HepG2 (cell line): ENCODE measurements at regions not wholly inside any gene's neighbourhood (a gene's known extent, or its start where the extent isn't known, plus 50 kb on each side); places are given as distances from the start of the nearest gene placed in this dataset.

ENCODE experiments used
- ATAC-seq: fragments of 200-7000 bp; cut with Tn5 transposase; 3 replicates; pipeline ENCODE4 v1.9.1; 2020; ENCODE audit warnings: mild to moderate bottlenecking, moderate library complexity
- BruUV-seq: library from RNA; stranded (reverse); fragments of 400-500 nt; replicated peaks from 2 replicates; lab custom pipeline; 2021; lab: Mats Ljungman, UMichigan
- CTCF ChIA-PET: fragments of 300-600 bp; formaldehyde crosslinking; extraction: SDS; loops from one replicate; lab custom pipeline; 2021; ENCODE audit warnings: low total read pairs, inconsistent platforms, low intra/inter-chr PET ratio; lab: Yijun Ruan, JAX
- POLR2A ChIA-PET: fragments of 350-600 bp; sonication (Branson Sonifier 250); formaldehyde crosslinking; loops from one replicate; lab custom pipeline; 2020; ENCODE audit warnings: antibody characterized with exemption, inconsistent platforms; lab: Yijun Ruan, JAX
- DNase-seq: peaks from one replicate; pipeline ENCODE4 v3.0.0-alpha.2; 2015; ENCODE audit warnings: low spot score
- FAIRE-seq: peaks from 3 replicates; lab custom pipeline; 2011; peaks lifted over from hg19 to GRCh38; lab: Jason Lieb, UNC
- H2AFZ ChIP-seq: one replicate; pipeline ENCODE4 v1.6.1; 2011; ENCODE audit warnings: low read length, inconsistent platforms
- H3K27ac ChIP-seq: fragments of 300-600 bp; 3 replicates; pipeline ENCODE4 v1.8.0; 2011; ENCODE audit warnings: mixed run types, mild to moderate bottlenecking, mixed read lengths, low read length, inconsistent platforms; ENCODE audit not compliant: insufficient read depth; ENCODE audit errors: extremely low read length
- H3K27me3 ChIP-seq, 2 experiments: fragments of 200-600 bp in 1 of 2; 2 replicates in 1 of 2; 3 replicates in 1 of 2; pipeline versions ENCODE4 v1.6.0 to v1.8.0; 2011; ENCODE audit warnings: low read length in 2 of 2, mild to moderate bottlenecking in 2 of 2, moderate library complexity in 2 of 2, inconsistent platforms in 1 of 2; ENCODE audit not compliant: insufficient read depth in 2 of 2, control insufficient read depth in 1 of 2
- H3K36me3 ChIP-seq, 2 experiments: fragments of 200-600 bp in 1 of 2; replicated peaks in 1 of 2; 2 replicates in 1 of 2; 3 replicates in 1 of 2; pipeline versions ENCODE4 v1.5.1 to v1.8.0; 2011; ENCODE audit warnings: low read length in 2 of 2, inconsistent platforms in 1 of 2; ENCODE audit not compliant: insufficient read depth in 2 of 2, control insufficient read depth in 1 of 2
- H3K4me1 ChIP-seq: 2 replicates; pipeline ENCODE4 v1.5.1; 2012; ENCODE audit warnings: low read length, inconsistent platforms; ENCODE audit not compliant: insufficient read depth
- H3K4me2 ChIP-seq: 2 replicates; pipeline ENCODE4 v1.6.0; 2011; ENCODE audit warnings: low read depth, low read length, inconsistent platforms
- H3K4me3 ChIP-seq, 3 experiments: fragments of 200-600 bp in 1 of 3; sonication (generic), shearing (Covaris generic) in 1 of 3; replicated peaks in 1 of 3; 2 replicates each; pipeline ENCODE4 v1.5.1; 2011 to 2016; ENCODE audit warnings: low read length in 3 of 3, inconsistent platforms in 2 of 3, low read depth in 2 of 3, mild to moderate bottlenecking in 2 of 3, control low read depth in 1 of 3, mixed read lengths in 1 of 3; ENCODE audit not compliant: insufficient read depth in 1 of 3
- H3K79me2 ChIP-seq: one replicate; pipeline ENCODE4 v1.6.1; 2011; ENCODE audit warnings: low read length, inconsistent platforms; ENCODE audit not compliant: insufficient read depth
- H3K9ac ChIP-seq: 2 replicates; pipeline ENCODE4 v1.6.0; 2011; ENCODE audit warnings: mild to moderate bottlenecking, low read depth, low read length, inconsistent platforms; ENCODE audit not compliant: insufficient read depth
- H3K9me3 ChIP-seq: 2 replicates; pipeline ENCODE4 v1.5.1; 2012; ENCODE audit warnings: mild to moderate bottlenecking, low read length
- H4K20me1 ChIP-seq: 2 replicates; pipeline ENCODE4 v1.6.0; 2011; ENCODE audit warnings: inconsistent platforms, mild to moderate bottlenecking, low read length, moderate library complexity; ENCODE audit not compliant: insufficient read depth
- FOXO1 ChIP-seq: sonication (generic); formaldehyde crosslinking; IDR thresholded peaks from 2 replicates; pipeline ENCODE4 v1.4.0; 2020; ENCODE audit warnings: missing genetic modification reagents
- GTF2F1 ChIP-seq: fragments of 150-350 bp; IDR thresholded peaks from 2 replicates; pipeline ENCODE4 v1.6.1; 2014; ENCODE audit warnings: low read length
- HHEX ChIP-seq: IDR thresholded peaks from 2 replicates; pipeline ENCODE4 v1.6.1; 2016; ENCODE audit warnings: control low read depth
- HMG20B ChIP-seq: conservative IDR thresholded peaks from 2 replicates; pipeline ENCODE4 v1.6.1; 2016; ENCODE audit warnings: missing genetic modification reagents, missing compliant biosample characterization
- KLF13 ChIP-seq: sonication (generic); formaldehyde crosslinking; IDR thresholded peaks from 2 replicates; pipeline ENCODE4 v1.4.0; 2020; ENCODE audit warnings: mild to moderate bottlenecking, missing genetic modification reagents
- THAP11 ChIP-seq: IDR thresholded peaks from 2 replicates; pipeline ENCODE4 v1.6.1; 2016; ENCODE audit warnings: missing biosample characterization, missing genetic modification reagents
- ZNF124 ChIP-seq: sonication (generic); formaldehyde crosslinking; IDR thresholded peaks from 2 replicates; pipeline ENCODE4 v1.4.0; 2020; ENCODE audit warnings: missing genetic modification reagents
- ZNF138 ChIP-seq: sonication (generic); formaldehyde crosslinking; IDR thresholded peaks from 2 replicates; pipeline ENCODE4 v1.5.0; 2020; ENCODE audit warnings: mild to moderate bottlenecking, low read depth, missing genetic modification reagents
- ZNF432 ChIP-seq: sonication (generic); formaldehyde crosslinking; IDR thresholded peaks from 2 replicates; pipeline ENCODE4 v1.5.0; 2020; ENCODE audit warnings: missing genetic modification reagents, mild to moderate bottlenecking, borderline replicate concordance
- ZNF577 ChIP-seq: sonication (generic); formaldehyde crosslinking; IDR thresholded peaks from 2 replicates; pipeline ENCODE4 v1.4.0; 2020; ENCODE audit warnings: mild to moderate bottlenecking, low read depth, missing genetic modification reagents, borderline replicate concordance
- ZNF766 ChIP-seq: sonication (generic); formaldehyde crosslinking; IDR thresholded peaks from 2 replicates; pipeline ENCODE4 v1.5.0; 2020; ENCODE audit warnings: missing genetic modification reagents, borderline replicate concordance
- WGBS: methylation state at CpG from one replicate; pipeline ENCODE4 v1.1.6; 2017; ENCODE audit warnings: low lambda C conversion rate; 5-methylcytosine and 5-hydroxymethylcytosine counted together
- in situ Hi-C: cut with HindIII; loops from 2 replicates; pipeline ENCODE4 v1.10.0; 2017; ENCODE audit warnings: low pct_unique_long_range_greater_than_20kb; ENCODE audit not compliant: extremely low pct_ligation_motif_present
- intact Hi-C: fragments of 100-400 bp; cut with micrococcal nuclease; formaldehyde crosslinking; loops from one replicate; pipeline ENCODE4 v1.10.0; 2022; ENCODE audit not compliant: unreplicated experiment
- TF ChIP-seq, protein P1 (sequence below): sonication (generic); formaldehyde crosslinking; IDR thresholded peaks from 2 replicates; pipeline ENCODE4 v1.8.1; 2023; ENCODE audit warnings: mild to moderate bottlenecking, moderate library complexity, missing genetic modification reagents
- TF ChIP-seq, protein P2 (sequence below): sonication (generic); formaldehyde crosslinking; IDR thresholded peaks from 2 replicates; pipeline ENCODE4 v1.4.0; 2020; ENCODE audit warnings: missing genetic modification reagents, low read depth, mild to moderate bottlenecking, borderline replicate concordance

DNA sequence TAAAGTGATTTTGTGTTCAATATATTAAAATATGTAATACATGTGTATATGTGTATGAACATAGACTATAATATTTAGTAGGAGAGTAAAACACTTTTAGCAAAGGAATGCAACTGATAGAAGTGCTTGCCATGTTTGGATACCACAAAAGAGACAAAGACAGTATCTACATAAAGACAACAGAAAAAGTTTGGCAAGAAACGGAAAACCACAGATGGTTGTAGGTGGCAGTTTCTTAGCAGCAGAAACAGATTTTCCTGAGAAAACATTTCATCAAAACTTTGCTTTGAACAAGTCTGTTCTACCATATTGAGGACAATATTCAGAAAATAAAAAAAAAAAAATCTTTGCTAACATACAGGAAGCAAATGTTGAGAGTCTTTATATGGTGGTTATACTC lies 1560.4 kb upstream of the GBE1 start:
- CTCF ChIA-PET, result no interaction called here
- in situ Hi-C loops, result no loop called here
- no peak for FAIRE-seq
- POLR2A ChIA-PET, result no interaction called here
- no peak overlapping the region for H3K4me3 ChIP-seq
- no TSS peak for BruUV-seq
- H3K27ac ChIP-seq, result no peak overlapping the region
- no peaks in the 10 kb centered on the region for H4K20me1 ChIP-seq
- TF ChIP-seq, protein P1, sequence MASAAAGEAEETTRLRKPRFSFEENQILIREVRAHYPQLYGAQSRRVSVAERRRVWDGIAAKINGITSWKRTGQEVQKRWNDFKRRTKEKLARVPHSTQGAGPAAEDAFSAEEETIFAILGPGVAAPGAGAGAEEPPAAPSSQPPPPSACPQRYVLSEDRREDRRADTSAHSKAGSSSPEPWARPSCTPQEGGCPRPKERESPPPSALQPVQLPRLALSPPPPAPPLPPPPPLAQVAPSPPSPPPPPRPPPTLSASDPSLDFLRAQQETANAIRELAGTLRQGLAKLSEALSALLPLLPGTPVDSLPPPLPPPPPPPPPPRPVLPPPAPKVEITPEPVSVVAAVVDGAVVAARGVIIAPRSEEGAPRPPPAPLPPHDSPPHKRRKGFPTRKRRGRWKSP (CRISPR knock-in tag), result no peak
- no peaks in the 10 kb centered on the region for H3K4me1 ChIP-seq
- no peak overlapping the region for H2AFZ ChIP-seq
- no peak for DNase-seq
- WGBS, result 6% methylated on average over 1 of the region's 1 CpG
- no peaks in the 10 kb centered on the region for H3K27me3 ChIP-seq
- no peak for ATAC-seq
- no peaks in the 10 kb centered on the region for H3K36me3 ChIP-seq
- H3K9me3 ChIP-seq, result no peaks in the 10 kb centered on the region
- intact Hi-C loops, result loop anchor here (10.0 kb wide), 1 partner anchor 1403 kb away; no protein-coding TSS in a partner anchor
- H3K9ac ChIP-seq, result no peak overlapping the region
- no peak overlapping the region for H3K4me2 ChIP-seq
- no peaks in the 10 kb centered on the region for H3K79me2 ChIP-seq

DNA sequence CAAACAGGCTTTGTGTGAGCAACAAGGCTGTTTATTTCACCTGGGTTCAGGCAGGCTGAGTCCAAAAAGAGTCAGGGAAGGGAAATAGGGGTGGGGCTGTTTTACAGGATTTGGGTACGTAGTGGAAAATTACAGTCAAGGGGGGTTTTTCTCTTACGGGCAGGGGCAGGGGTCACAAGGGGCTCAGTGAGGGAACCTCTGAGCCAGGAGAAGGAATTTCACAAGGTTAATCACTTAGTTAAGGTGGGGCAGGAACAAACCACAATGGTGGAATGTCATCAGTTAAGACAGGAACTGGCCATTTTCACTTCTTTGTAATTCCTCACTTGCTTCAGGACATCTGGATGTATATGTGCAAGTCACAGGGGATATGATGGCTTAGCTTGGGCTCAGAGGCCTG lies 1592.8 kb upstream of the GBE1 start:
- H2AFZ ChIP-seq, result no peak overlapping the region
- in situ Hi-C loops (no loop called here), intact Hi-C loops (no loop called here)
- no peak for FAIRE-seq
- ChIA-PET POLR2A (no interaction called here), CTCF (no interaction called here)
- 11% methylated on average over 2 of the region's 2 CpGs for WGBS
- BruUV-seq, result no TSS peak
- no peaks in the 10 kb centered on the region for H3K27me3 ChIP-seq
- H3K9ac ChIP-seq, result no peak overlapping the region
- no peak overlapping the region for H3K4me3 ChIP-seq
- TF ChIP-seq ZNF577 (CRISPR knock-in tag) (no peak), FOXO1 (CRISPR knock-in tag) (no peak), GTF2F1 (no peak), THAP11 (CRISPR knock-in tag) (no peak), KLF13 (CRISPR knock-in tag) (no peak), HMG20B (CRISPR knock-in tag) (no peak), ZNF138 (no peak), ZNF766 (no peak), ZNF124 (CRISPR knock-in tag) (no peak), HHEX (CRISPR knock-in tag) (no peak), ZNF432 (CRISPR knock-in tag) (no peak)
- TF ChIP-seq, protein P2, sequence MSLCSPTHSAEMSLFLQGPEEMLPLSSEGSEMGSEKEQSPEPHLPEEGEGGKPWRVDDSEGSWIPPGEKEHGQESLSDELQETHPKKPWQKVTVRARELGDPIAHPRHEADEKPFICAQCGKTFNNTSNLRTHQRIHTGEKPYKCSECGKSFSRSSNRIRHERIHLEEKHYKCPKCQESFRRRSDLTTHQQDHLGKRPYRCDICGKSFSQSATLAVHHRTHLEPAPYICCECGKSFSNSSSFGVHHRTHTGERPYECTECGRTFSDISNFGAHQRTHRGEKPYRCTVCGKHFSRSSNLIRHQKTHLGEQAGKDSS, result no peak
- no peak overlapping the region for H3K27ac ChIP-seq
- no peak for ATAC-seq
- no peaks in the 10 kb centered on the region for H3K9me3 ChIP-seq
- H3K4me2 ChIP-seq, result no peak overlapping the region
- no peaks in the 10 kb centered on the region for H4K20me1 ChIP-seq
- no peaks in the 10 kb centered on the region for H3K36me3 ChIP-seq
- no peaks in the 10 kb centered on the region for H3K79me2 ChIP-seq
- no peak for DNase-seq
- no peaks in the 10 kb centered on the region for H3K4me1 ChIP-seq
